HEK293 (cell line): ENCODE measurements at regions not wholly inside any gene's neighbourhood (a gene's known extent, or its start where the extent isn't known, plus 50 kb on each side); places are given as distances from the start of the nearest gene placed in this dataset.

Experiments
- CTCF ChIA-PET: fragments of 350-600 bp; formaldehyde crosslinking; extraction: SDS; loops from one replicate; lab custom pipeline; 2021; ENCODE audit warnings: antibody characterized with exemption; lab: Yijun Ruan, JAX
- POLR2A ChIA-PET: fragments of 300-600 bp; formaldehyde crosslinking; extraction: SDS; loops from one replicate; lab custom pipeline; 2020; ENCODE audit warnings: antibody characterized with exemption, inconsistent platforms; lab: Yijun Ruan, JAX
- H3K27ac ChIP-seq: fragments of 200-500 bp; sonication (Bioruptor generic); 2 replicates; pipeline ENCODE4 v1.5.1; 2014; ENCODE audit warnings: low read depth, low read length, control low read depth, inconsistent platforms; ENCODE audit errors: extremely low read depth
- H3K36me3 ChIP-seq, 2 experiments: fragments of 200-500 bp in 1 of 2; sonication (Bioruptor generic) in 1 of 2; 1 replicate in 1 of 2; 2 replicates in 1 of 2; pipeline ENCODE4 v1.5.1; 2014 to 2017; ENCODE audit warnings: inconsistent platforms in 2 of 2, low read length in 2 of 2; ENCODE audit not compliant: control insufficient read depth in 2 of 2, insufficient read depth in 1 of 2
- H3K4me1 ChIP-seq: fragments of 200-500 bp; sonication (Bioruptor generic); 2 replicates; pipeline ENCODE4 v1.5.1; 2014; ENCODE audit warnings: mild to moderate bottlenecking, low read length, inconsistent platforms; ENCODE audit not compliant: control insufficient read depth, insufficient read depth
- H3K4me3 ChIP-seq: 2 replicates; pipeline ENCODE4 v1.5.1; 2011; ENCODE audit warnings: low read depth, mild to moderate bottlenecking, control low read depth, low read length, moderate library complexity
- H3K9me3 ChIP-seq: fragments of 200-500 bp; sonication (Bioruptor generic); 2 replicates; pipeline ENCODE4 v1.5.1; 2014; ENCODE audit warnings: low read depth, low read length, inconsistent platforms; ENCODE audit not compliant: control insufficient read depth, insufficient read depth
- GLI2 ChIP-seq: fragments of 450-650 bp; formaldehyde crosslinking; IDR thresholded peaks from 2 replicates; pipeline ENCODE4; 2017; ENCODE audit warnings: missing biosample characterization, missing genetic modification characterization, low read depth, borderline replicate concordance
- GLIS1 ChIP-seq: fragments of 450-650 bp; formaldehyde crosslinking; IDR thresholded peaks from 2 replicates; pipeline ENCODE4 v1.5.1; 2016; ENCODE audit warnings: missing biosample characterization, missing genetic modification characterization
- HOXC10 ChIP-seq: sonication (generic); formaldehyde crosslinking; IDR thresholded peaks from 2 replicates; pipeline ENCODE4 v1.8.1; 2023; ENCODE audit warnings: mild to moderate bottlenecking, missing genetic modification reagents
- PBX3 ChIP-seq: sonication (generic); formaldehyde crosslinking; IDR thresholded peaks from 2 replicates; pipeline ENCODE4 v1.8.1; 2022; ENCODE audit warnings: mild to moderate bottlenecking, moderate library complexity, missing genetic modification reagents
- PRDM2 ChIP-seq: fragments of 450-650 bp; formaldehyde crosslinking; IDR thresholded peaks from 2 replicates; pipeline ENCODE4 v1.5.1; 2016; ENCODE audit warnings: missing biosample characterization, missing genetic modification characterization, borderline replicate concordance
- YY1 ChIP-seq: fragments of 450-650 bp; formaldehyde crosslinking; IDR thresholded peaks from 2 replicates; pipeline ENCODE4 v1.5.1; 2018; ENCODE audit warnings: missing biosample characterization, missing genetic modification characterization
- YY2 ChIP-seq: fragments of 450-650 bp; formaldehyde crosslinking; IDR thresholded peaks from 2 replicates; pipeline ENCODE4 v1.5.1; 2016; ENCODE audit warnings: missing biosample characterization, missing genetic modification characterization
- ZBTB7A ChIP-seq: fragments of 450-650 bp; formaldehyde crosslinking; IDR thresholded peaks from 2 replicates; pipeline ENCODE4 v1.5.1; 2016; ENCODE audit warnings: low read depth, missing biosample characterization, missing genetic modification characterization
- ZNF155 ChIP-seq: fragments of 450-650 bp; formaldehyde crosslinking; IDR thresholded peaks from 2 replicates; pipeline ENCODE4 v1.5.1; 2016; ENCODE audit warnings: missing biosample characterization, missing genetic modification characterization
- ZNF239 ChIP-seq: fragments of 450-650 bp; formaldehyde crosslinking; IDR thresholded peaks from 2 replicates; pipeline ENCODE4 v1.5.1; 2016; ENCODE audit warnings: missing biosample characterization, missing genetic modification characterization
- ZNF248 ChIP-seq: fragments of 450-650 bp; formaldehyde crosslinking; IDR thresholded peaks from 2 replicates; pipeline ENCODE4 v1.5.1; 2017; ENCODE audit warnings: missing biosample characterization, missing genetic modification characterization
- ZNF335 ChIP-seq: fragments of 450-650 bp; formaldehyde crosslinking; conservative IDR thresholded peaks from 2 replicates; pipeline ENCODE4 v1.5.1; 2016; ENCODE audit warnings: missing biosample characterization, missing genetic modification characterization
- ZNF529 ChIP-seq: fragments of 450-650 bp; formaldehyde crosslinking; IDR thresholded peaks from 2 replicates; pipeline ENCODE4 v1.5.1; 2017; ENCODE audit warnings: missing genetic modification characterization, missing biosample characterization; ENCODE audit not compliant: insufficient replicate concordance
- ZNF596 ChIP-seq: fragments of 450-650 bp; IDR thresholded peaks from 2 replicates; pipeline ENCODE4 v1.5.0; 2018; ENCODE audit warnings: missing biosample characterization, mild to moderate bottlenecking, missing genetic modification characterization, moderate library complexity
- ZNF654 ChIP-seq: fragments of 450-650 bp; formaldehyde crosslinking; IDR thresholded peaks from 2 replicates; pipeline ENCODE4 v1.5.1; 2016; ENCODE audit warnings: low read depth, missing biosample characterization, missing genetic modification characterization
- ZNF704 ChIP-seq: fragments of 450-650 bp; formaldehyde crosslinking; IDR thresholded peaks from 2 replicates; pipeline ENCODE4 v1.5.1; 2016; ENCODE audit warnings: missing biosample characterization, missing genetic modification characterization
- ZXDB ChIP-seq: fragments of 450-650 bp; formaldehyde crosslinking; IDR thresholded peaks from 2 replicates; pipeline ENCODE4 v1.5.1; 2016; ENCODE audit warnings: missing biosample characterization, missing genetic modification characterization
- TF ChIP-seq, protein P1 (sequence below): fragments of 450-650 bp; formaldehyde crosslinking; IDR thresholded peaks from 2 replicates; pipeline ENCODE4 v1.5.1; 2016; ENCODE audit warnings: missing biosample characterization, missing genetic modification characterization

- TF ChIP-seq ZNF704 (tag by site-specific recombination) (no peak), ZNF596 (tag by site-specific recombination) (no peak)
Observed at GRCh38 chr5:89342106-89342876, 459.3 kb upstream of the MEF2C start (continued).

GRCh38 chr5:89338935-89339334 lies 456.0 kb upstream of the MEF2C start:
- Histone ChIP-seq H3K4me3 (no peak overlapping the region), H3K9me3 (no peaks in the 10 kb centered on the region), H3K36me3 (no peaks in the 10 kb centered on the region), H3K4me1 (no peaks in the 10 kb centered on the region), H3K27ac (no peak overlapping the region)
- ChIA-PET CTCF (no interaction called here), POLR2A (no interaction called here)
- no peak for TF ChIP-seq GLI2 (tag by site-specific recombination)
- no peak for TF ChIP-seq ZNF529 (tag by site-specific recombination)

DNA sequence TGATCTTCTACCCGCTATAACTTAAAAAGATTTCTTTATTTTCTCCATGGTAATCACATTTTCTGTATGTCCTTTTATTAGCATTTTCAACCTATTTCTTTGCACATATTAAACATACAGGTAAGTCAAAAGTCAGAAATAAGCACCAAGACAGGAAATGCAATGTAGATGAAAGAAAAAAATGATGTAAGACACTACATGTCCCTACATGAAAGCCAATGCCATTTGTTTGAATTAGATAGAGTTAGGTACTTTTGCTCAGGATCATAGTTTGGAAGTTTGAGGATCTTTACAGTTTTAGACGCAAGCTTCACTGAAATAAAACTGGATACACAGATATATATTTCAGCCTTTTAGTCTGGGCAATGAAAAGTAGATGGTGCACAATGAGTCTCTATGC lies 453.1 kb upstream of the MEF2C start:
- no peaks in the 10 kb centered on the region for H3K9me3 ChIP-seq
- H3K27ac ChIP-seq = no peak overlapping the region
- H3K4me3 ChIP-seq = no peak overlapping the region
- ChIA-PET CTCF (no interaction called here), POLR2A (no interaction called here)
- H3K4me1 ChIP-seq = no peaks in the 10 kb centered on the region
- H3K36me3 ChIP-seq = no peaks in the 10 kb centered on the region
- TF ChIP-seq ZNF155 (tag by site-specific recombination) = no peak
- no peak for TF ChIP-seq PBX3 (CRISPR knock-in tag)
- TF ChIP-seq ZNF248 (tag by site-specific recombination) = no peak
- no peak for TF ChIP-seq YY2
- no peak for TF ChIP-seq ZNF335

- H3K4me3 ChIP-seq = no peak overlapping the region
- POLR2A ChIA-PET = no interaction called here
- no peaks in the 10 kb centered on the region for H3K9me3 ChIP-seq
- no peaks in the 10 kb centered on the region for H3K4me1 ChIP-seq
- no peaks in the 10 kb centered on the region for H3K36me3 ChIP-seq
- no peak overlapping the region for H3K27ac ChIP-seq
- CTCF ChIA-PET = interaction anchor here (0.7 kb wide), 1 partner anchor 87 kb away, joined by 3 read pairs; no protein-coding TSS in a partner anchor
- TF ChIP-seq ZBTB7A (tag by site-specific recombination) (no peak), ZNF654 (tag by site-specific recombination) (no peak), ZNF239 (tag by site-specific recombination) (no peak), PRDM2 (tag by site-specific recombination) (no peak), ZXDB (tag by site-specific recombination) (no peak), ZNF704 (tag by site-specific recombination) (no peak), GLIS1 (tag by site-specific recombination) (no peak), HOXC10 (CRISPR knock-in tag) (no peak), YY1 (tag by site-specific recombination) (no peak)
- TF ChIP-seq, protein P1, sequence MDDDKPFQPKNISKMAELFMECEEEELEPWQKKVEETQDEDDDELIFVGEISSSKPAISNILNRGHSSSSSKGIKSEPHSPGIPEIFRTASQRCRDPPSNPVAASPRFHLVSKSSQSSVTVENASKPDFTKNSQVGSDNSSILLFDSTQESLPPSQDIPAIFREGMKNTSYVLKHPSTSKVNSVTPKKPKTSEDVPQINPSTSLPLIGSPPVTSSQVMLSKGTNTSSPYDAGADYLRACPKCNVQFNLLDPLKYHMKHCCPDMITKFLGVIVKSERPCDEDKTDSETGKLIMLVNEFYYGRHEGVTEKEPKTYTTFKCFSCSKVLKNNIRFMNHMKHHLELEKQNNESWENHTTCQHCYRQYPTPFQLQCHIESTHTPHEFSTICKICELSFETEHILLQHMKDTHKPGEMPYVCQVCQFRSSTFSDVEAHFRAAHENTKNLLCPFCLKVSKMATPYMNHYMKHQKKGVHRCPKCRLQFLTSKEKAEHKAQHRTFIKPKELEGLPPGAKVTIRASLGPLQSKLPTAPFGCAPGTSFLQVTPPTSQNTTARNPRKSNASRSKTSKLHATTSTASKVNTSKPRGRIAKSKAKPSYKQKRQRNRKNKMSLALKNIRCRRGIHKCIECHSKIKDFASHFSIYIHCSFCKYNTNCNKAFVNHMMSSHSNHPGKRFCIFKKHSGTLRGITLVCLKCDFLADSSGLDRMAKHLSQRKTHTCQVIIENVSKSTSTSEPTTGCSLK (tag by site-specific recombination) = no peak
Observed at GRCh38 chr5:89330140-89330539, 447.2 kb upstream of the MEF2C start.
